IMR-90 (cell line): ENCODE measurements at regions not wholly inside any gene's neighbourhood (a gene's known extent, or its start where the extent isn't known, plus 50 kb on each side); places are given as distances from the start of the nearest gene placed in this dataset.

ENCODE experiments used
- ATAC-seq: fragments of 200-7000 bp; cut with Tn5 transposase; 2 replicates; pipeline ENCODE4 v1.9.1; 2020; ENCODE audit warnings: low read depth, mild to moderate bottlenecking, moderate library complexity
- BruUV-seq: library from RNA; stranded (reverse); fragments of 400-500 nt; replicated peaks from 2 replicates; lab custom pipeline; 2021; lab: Mats Ljungman, UMichigan
- CTCF ChIA-PET: fragments of 300-600 bp; formaldehyde crosslinking; extraction: SDS; loops from one replicate; lab custom pipeline; 2021; ENCODE audit warnings: antibody characterized with exemption; lab: Yijun Ruan, JAX
- POLR2A ChIA-PET: fragments of 300-600 bp; sonication (Branson Sonifier 250); formaldehyde crosslinking; loops from one replicate; lab custom pipeline; 2022; ENCODE audit warnings: antibody characterized with exemption; ENCODE audit not compliant: unreplicated experiment; lab: Charles Lee
- DNase-seq: peaks from one replicate; pipeline ENCODE4 v3.0.0; 2013
- H2AFZ ChIP-seq: replicated peaks from 2 replicates; pipeline ENCODE3; 2013; ENCODE audit warnings: low read length, mild to moderate bottlenecking; ENCODE audit not compliant: poor library complexity
- H2AK5ac ChIP-seq: 2 replicates; pipeline ENCODE4 v1.6.1; 2013; ENCODE audit warnings: low read depth, low read length, inconsistent platforms
- H2AK9ac ChIP-seq: replicated peaks from 2 replicates; pipeline ENCODE3; 2013; ENCODE audit warnings: mild to moderate bottlenecking, low read depth, low read length, moderate library complexity; ENCODE audit not compliant: poor library complexity
- H2BK120ac ChIP-seq: 2 replicates; pipeline ENCODE4 v1.6.1; 2013; ENCODE audit warnings: low read depth, low read length, inconsistent platforms
- H2BK15ac ChIP-seq: 3 replicates; pipeline ENCODE4 v1.6.1; 2013; ENCODE audit warnings: low read depth, low read length, inconsistent platforms
- H2BK20ac ChIP-seq: 2 replicates; pipeline ENCODE4 v1.6.1; 2013; ENCODE audit warnings: low read depth, mild to moderate bottlenecking, inconsistent platforms, low read length, moderate library complexity
- H2BK5ac ChIP-seq: 2 replicates; pipeline ENCODE4 v1.6.1; 2013; ENCODE audit warnings: mild to moderate bottlenecking, low read depth, low read length, inconsistent platforms; ENCODE audit not compliant: poor library complexity, severe bottlenecking
- H3K14ac ChIP-seq: replicated peaks from 2 replicates; pipeline ENCODE4 v1.6.1; 2013; ENCODE audit warnings: low read depth, low read length, inconsistent platforms
- H3K18ac ChIP-seq: 2 replicates; pipeline ENCODE4 v1.6.1; 2013; ENCODE audit warnings: low read depth, low read length, control low read depth
- H3K23ac ChIP-seq: 2 replicates; pipeline ENCODE4 v1.6.1; 2013; ENCODE audit warnings: low read depth, low read length, inconsistent platforms
- H3K27ac ChIP-seq: 2 replicates; pipeline ENCODE4 v1.5.1; 2013; ENCODE audit warnings: mild to moderate bottlenecking, control low read depth, low read length; ENCODE audit not compliant: insufficient read depth
- H3K27me3 ChIP-seq: 2 replicates; pipeline ENCODE4 v1.6.1; 2013; ENCODE audit warnings: low read length; ENCODE audit not compliant: control insufficient read depth, insufficient read depth
- H3K36me3 ChIP-seq: 2 replicates; pipeline ENCODE4 v1.6.1; 2013; ENCODE audit warnings: low read length, mixed read lengths; ENCODE audit not compliant: control insufficient read depth, insufficient read depth
- H3K4ac ChIP-seq: 2 replicates; pipeline ENCODE4 v1.6.1; 2013; ENCODE audit warnings: low read depth, low read length, inconsistent platforms
- H3K4me1 ChIP-seq: 2 replicates; pipeline ENCODE4 v1.6.1; 2013; ENCODE audit warnings: low read length, mixed read lengths; ENCODE audit not compliant: control insufficient read depth, insufficient read depth
- H3K4me2 ChIP-seq: 2 replicates; pipeline ENCODE4 v1.6.1; 2013; ENCODE audit warnings: low read depth, mild to moderate bottlenecking, control low read depth, low read length, moderate library complexity
- H3K4me3 ChIP-seq: 2 replicates; pipeline ENCODE4 v1.5.1; 2013; ENCODE audit warnings: low read depth, mild to moderate bottlenecking, control low read depth, low read length, moderate library complexity; ENCODE audit not compliant: insufficient read depth
- H3K56ac ChIP-seq: 2 replicates; pipeline ENCODE4 v1.6.1; 2013; ENCODE audit warnings: low read length, inconsistent platforms; ENCODE audit not compliant: insufficient read depth; ENCODE audit errors: extremely low read depth
- H3K79me1 ChIP-seq, 2 experiments: 2 replicates each; pipeline ENCODE4 v1.6.1; 2013; ENCODE audit warnings: low read length in 2 of 2, inconsistent platforms in 1 of 2, low read depth in 1 of 2
- H3K9ac ChIP-seq: 2 replicates; pipeline ENCODE4 v1.6.1; 2013; ENCODE audit warnings: low read depth, low read length, control low read depth
- H3K9me1 ChIP-seq: 2 replicates; pipeline ENCODE4 v1.6.1; 2013; ENCODE audit warnings: low read length, inconsistent platforms; ENCODE audit not compliant: insufficient read depth
- H3K9me3 ChIP-seq: 2 replicates; pipeline ENCODE4 v1.6.1; 2013; ENCODE audit warnings: low read length; ENCODE audit not compliant: control insufficient read depth, insufficient read depth
- H4K20me1 ChIP-seq: 2 replicates; pipeline ENCODE4 v1.6.1; 2013; ENCODE audit warnings: low read length, inconsistent platforms; ENCODE audit not compliant: insufficient read depth
- H4K5ac ChIP-seq: 2 replicates; pipeline ENCODE4 v1.6.1; 2013; ENCODE audit warnings: mild to moderate bottlenecking, low read depth, low read length, control low read depth
- H4K8ac ChIP-seq, 2 experiments: 2 replicates each; pipeline ENCODE4 v1.6.1; 2013; ENCODE audit warnings: low read depth in 2 of 2, low read length in 2 of 2, control low read depth in 1 of 2, inconsistent platforms in 1 of 2
- H4K91ac ChIP-seq: 2 replicates; pipeline ENCODE4 v1.6.1; 2013; ENCODE audit warnings: low read depth, low read length, inconsistent platforms; ENCODE audit not compliant: insufficient read depth
- CHD1 ChIP-seq: IDR thresholded peaks from 2 replicates; pipeline ENCODE4 v1.6.1; 2012; ENCODE audit warnings: low read depth, low read length, improper control_type of control experiment
- CTCF ChIP-seq: conservative IDR thresholded peaks from 2 replicates; pipeline ENCODE4 v1.5.1; 2012; ENCODE audit warnings: mild to moderate bottlenecking, low read depth, low read length, improper control_type of control experiment
- MAFK ChIP-seq: IDR thresholded peaks from 2 replicates; pipeline ENCODE4 v1.6.1; 2012; ENCODE audit warnings: low read depth, low read length, improper control_type of control experiment
- MXI1 ChIP-seq: IDR thresholded peaks from 2 replicates; pipeline ENCODE4 v1.6.1; 2012; ENCODE audit warnings: low read depth, mild to moderate bottlenecking, low read length, moderate library complexity, borderline replicate concordance
- RAD21 ChIP-seq: IDR thresholded peaks from 2 replicates; pipeline ENCODE4 v1.6.1; 2012; ENCODE audit warnings: low read length, improper control_type of control experiment
- RFX5 ChIP-seq: IDR thresholded peaks from 2 replicates; pipeline ENCODE4 v1.8.0; 2012; ENCODE audit warnings: low read depth, mild to moderate bottlenecking, low read length, moderate library complexity
- WGBS, 2 experiments: methylation state at CpG; one replicate each; pipeline versions ENCODE4 v1.1.5 to v1.1.7; 2013; ENCODE audit warnings: missing lambda C conversion rate in 2 of 2; ENCODE audit not compliant: insufficient read length in 1 of 2; ENCODE audit errors: extremely low coverage in 2 of 2; 5-methylcytosine and 5-hydroxymethylcytosine counted together
- dilution Hi-C: fragments of 300-500 bp; cut with HindIII; formaldehyde crosslinking; loops from one replicate; pipeline ENCODE4 v1.14.3; 2018; ENCODE audit warnings: low sequenced_read_pairs; ENCODE audit not compliant: unreplicated experiment
- in situ Hi-C: fragments of 300-500 bp; cut with MboI; formaldehyde crosslinking; loops from 3 replicates; pipeline ENCODE4 v1.14.3; 2019; ENCODE audit warnings: low sequenced_read_pairs, inconsistent platforms, mixed read lengths
- intact Hi-C: fragments of 100-400 bp; cut with micrococcal nuclease; formaldehyde crosslinking; loops from 2 replicates; pipeline ENCODE4 v1.10.0; 2022
- TF ChIP-seq, protein P1 (sequence below): fragments of 150-350 bp; IDR thresholded peaks from 2 replicates; pipeline ENCODE4 v1.6.1; 2016; ENCODE audit warnings: low read depth, mild to moderate bottlenecking, low read length, moderate library complexity, borderline replicate concordance

- no peaks in the 10 kb centered on the region for H3K36me3 ChIP-seq
- H2AK5ac ChIP-seq, result no peak overlapping the region
- CTCF ChIA-PET, result no interaction called here
- H3K27me3 ChIP-seq, result no peaks in the 10 kb centered on the region
- H4K8ac ChIP-seq, result no peak overlapping the region
- POLR2A ChIA-PET, result no interaction called here
- no peak overlapping the region for H3K4ac ChIP-seq
- no peak overlapping the region for H4K91ac ChIP-seq
- H3K79me1 ChIP-seq, result no peaks in the 10 kb centered on the region
- BruUV-seq, result no TSS peak
- in situ Hi-C loops, result no loop called here
- no peak overlapping the region for H2AFZ ChIP-seq
- H3K9me3 ChIP-seq, result no peaks in the 10 kb centered on the region
- H2AK9ac ChIP-seq, result no peak overlapping the region
- dilution Hi-C loops, result no loop called here
- 50% methylated on average over 5 of the region's 18 CpGs; no CpG with 5 or more reads in 1 of the 2 experiments for WGBS, 2 experiments
- no peaks in the 10 kb centered on the region for H3K9me1 ChIP-seq
- H3K14ac ChIP-seq, result no peak overlapping the region
- ATAC-seq (no peak), DNase-seq (no peak)
- no peak overlapping the region for H2BK15ac ChIP-seq
- no peak overlapping the region for H3K4me2 ChIP-seq
- H2BK20ac ChIP-seq, result no peak overlapping the region
- H3K18ac ChIP-seq, result no peak overlapping the region
- H3K23ac ChIP-seq, result no peak overlapping the region
- no peaks in the 10 kb centered on the region for H4K20me1 ChIP-seq
- H2BK5ac ChIP-seq, result no peak overlapping the region
- H3K27ac ChIP-seq, result no peak overlapping the region
- intact Hi-C loops, result no loop called here
- no peak overlapping the region for H3K4me3 ChIP-seq
- no peak overlapping the region for H3K56ac ChIP-seq
- H3K4me1 ChIP-seq, result no peaks in the 10 kb centered on the region
- H4K5ac ChIP-seq, result no peak overlapping the region
- H2BK120ac ChIP-seq, result no peak overlapping the region
- TF ChIP-seq CHD1 (no peak), MAFK (no peak), CTCF (no peak), RFX5 (no peak), RAD21 (no peak), MXI1 (no peak)
- TF ChIP-seq, protein P1, sequence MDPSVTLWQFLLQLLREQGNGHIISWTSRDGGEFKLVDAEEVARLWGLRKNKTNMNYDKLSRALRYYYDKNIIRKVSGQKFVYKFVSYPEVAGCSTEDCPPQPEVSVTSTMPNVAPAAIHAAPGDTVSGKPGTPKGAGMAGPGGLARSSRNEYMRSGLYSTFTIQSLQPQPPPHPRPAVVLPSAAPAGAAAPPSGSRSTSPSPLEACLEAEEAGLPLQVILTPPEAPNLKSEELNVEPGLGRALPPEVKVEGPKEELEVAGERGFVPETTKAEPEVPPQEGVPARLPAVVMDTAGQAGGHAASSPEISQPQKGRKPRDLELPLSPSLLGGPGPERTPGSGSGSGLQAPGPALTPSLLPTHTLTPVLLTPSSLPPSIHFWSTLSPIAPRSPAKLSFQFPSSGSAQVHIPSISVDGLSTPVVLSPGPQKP, result no peak
- H3K9ac ChIP-seq, result no peak overlapping the region
Observed at GRCh38 chr2:129908721-129909373, 70.6 kb upstream of the RAB6C start.
